Kidney epithelial cell (primary cell): ENCODE measurements at regions not wholly inside any gene's neighbourhood (a gene's known extent, or its start where the extent isn't known, plus 50 kb on each side); places are given as distances from the start of the nearest gene placed in this dataset.

ENCODE experiments used
- DNase-seq: peaks from one replicate; pipeline ENCODE4 v3.0.0-alpha.2; 2010; ENCODE audit warnings: low read depth
- H3K27me3 ChIP-seq: 2 replicates; pipeline ENCODE4 v1.6.0; 2011; ENCODE audit warnings: low read length; ENCODE audit not compliant: control insufficient read depth, insufficient read depth
- H3K36me3 ChIP-seq: 2 replicates; pipeline ENCODE4 v1.5.1; 2011; ENCODE audit warnings: low read length; ENCODE audit not compliant: control insufficient read depth, insufficient read depth
- H3K4me3 ChIP-seq: 2 replicates; pipeline ENCODE4 v1.5.1; 2011; ENCODE audit warnings: low read depth, mild to moderate bottlenecking, control low read depth, low read length
- CTCF ChIP-seq: IDR thresholded peaks from 2 replicates; pipeline ENCODE4 v1.5.1; 2011; ENCODE audit warnings: mild to moderate bottlenecking, moderate library complexity, low read length, control low read depth, inconsistent platforms; ENCODE audit not compliant: insufficient read depth, poor library complexity, severe bottlenecking

DNA sequence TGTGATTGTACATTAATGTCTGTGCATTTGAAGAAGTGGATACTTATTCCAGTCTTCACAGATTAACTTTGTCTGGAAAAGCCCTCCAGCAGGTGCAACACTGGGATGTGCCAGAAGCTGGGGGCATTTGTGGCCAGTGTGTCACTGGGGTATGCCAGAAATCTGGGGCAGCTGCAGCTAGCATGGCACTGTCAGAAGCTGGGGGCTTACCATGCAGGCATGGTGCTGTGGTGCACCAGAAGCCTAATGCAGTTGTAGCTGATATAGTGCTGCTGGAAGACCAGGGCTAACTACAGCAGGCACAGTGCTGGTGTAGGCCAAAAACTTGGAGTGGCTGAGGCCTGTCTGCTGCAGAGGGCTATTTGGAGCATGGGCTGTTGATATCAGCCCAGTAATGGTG, 270.1 kb downstream of the STK31 start:
- DNase-seq: no peak
- Histone ChIP-seq H3K4me3 (no peak overlapping the region), H3K36me3 (no peaks in the 10 kb centered on the region), H3K27me3 (no peaks in the 10 kb centered on the region)
- TF ChIP-seq CTCF: no peak

DNA sequence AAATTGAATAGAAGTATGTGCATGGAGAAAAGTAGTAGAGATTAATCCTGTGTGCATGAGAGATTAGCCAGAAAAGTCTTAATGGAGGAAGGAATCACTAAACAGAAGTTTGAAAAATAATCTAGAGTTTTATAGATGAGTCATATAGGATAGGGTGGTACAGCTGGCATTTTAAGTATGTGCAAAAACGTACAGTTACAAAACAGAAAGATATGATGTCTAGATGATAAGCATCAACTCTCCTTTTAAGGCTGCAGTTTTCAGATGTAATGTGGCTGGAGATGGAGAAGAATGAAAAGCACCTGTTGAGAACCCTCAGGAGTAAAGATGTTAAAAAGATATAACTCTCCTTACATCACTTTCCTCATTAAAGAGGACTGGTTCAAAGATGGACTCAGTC, 271.3 kb downstream of the STK31 start:
- H3K4me3 ChIP-seq: no peak overlapping the region
- H3K36me3 ChIP-seq: no peaks in the 10 kb centered on the region
- H3K27me3 ChIP-seq: no peaks in the 10 kb centered on the region
- no peak for TF ChIP-seq CTCF
- DNase-seq: no peak

GRCh38 chr7:23981758-23982157, 271.7 kb downstream of the STK31 start:
- no peak for TF ChIP-seq CTCF
- Histone ChIP-seq H3K36me3 (no peaks in the 10 kb centered on the region), H3K4me3 (no peak overlapping the region), H3K27me3 (no peaks in the 10 kb centered on the region)
- no peak for DNase-seq

DNA sequence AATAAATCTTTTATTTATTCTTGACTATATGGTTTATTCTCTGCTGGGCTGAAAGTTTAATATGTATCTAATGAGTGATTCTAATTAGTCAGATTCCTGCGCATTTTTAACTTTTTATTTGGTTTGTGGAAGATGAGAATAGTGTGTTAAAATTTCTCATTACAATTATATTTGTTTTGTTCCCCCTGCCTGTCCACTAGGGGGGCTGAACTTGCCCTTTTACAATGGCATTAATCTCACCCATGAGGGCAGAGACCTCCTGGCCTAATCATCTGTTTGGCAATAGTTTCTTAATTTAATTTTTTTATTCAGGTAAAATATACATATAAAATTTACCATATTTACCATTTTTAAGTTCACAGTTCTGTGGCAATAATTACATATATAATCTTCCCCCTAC, 278.5 kb upstream of the NPY start:
- no peak for DNase-seq
- TF ChIP-seq CTCF: peak; percentile 17
- Histone ChIP-seq H3K4me3 (no peak overlapping the region), H3K27me3 (no peaks in the 10 kb centered on the region), H3K36me3 (no peaks in the 10 kb centered on the region)

DNA sequence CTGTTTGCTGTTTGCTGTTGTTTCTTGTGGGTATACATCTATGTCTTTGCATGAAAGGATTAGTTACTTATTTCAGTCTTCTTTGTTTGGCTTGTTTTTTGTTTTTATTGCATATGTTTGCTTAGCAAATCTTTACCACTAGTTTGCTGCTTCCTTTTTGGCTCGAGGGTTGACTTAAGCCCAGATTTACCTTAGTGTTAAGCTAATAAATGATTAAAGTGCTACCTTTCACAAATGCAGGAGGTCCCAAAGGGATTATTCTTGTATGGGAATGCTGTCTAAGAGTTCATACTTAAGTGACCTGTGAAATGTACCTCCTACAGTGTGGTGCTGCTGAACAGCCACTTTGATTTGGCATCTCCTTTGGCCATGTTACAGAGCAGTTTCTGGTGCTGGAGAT, 273.5 kb upstream of the NPY start:
- TF ChIP-seq CTCF: no peak
- no peak overlapping the region for H3K4me3 ChIP-seq
- no peak for DNase-seq
- H3K27me3 ChIP-seq: no peaks in the 10 kb centered on the region
- H3K36me3 ChIP-seq: no peaks in the 10 kb centered on the region

DNA sequence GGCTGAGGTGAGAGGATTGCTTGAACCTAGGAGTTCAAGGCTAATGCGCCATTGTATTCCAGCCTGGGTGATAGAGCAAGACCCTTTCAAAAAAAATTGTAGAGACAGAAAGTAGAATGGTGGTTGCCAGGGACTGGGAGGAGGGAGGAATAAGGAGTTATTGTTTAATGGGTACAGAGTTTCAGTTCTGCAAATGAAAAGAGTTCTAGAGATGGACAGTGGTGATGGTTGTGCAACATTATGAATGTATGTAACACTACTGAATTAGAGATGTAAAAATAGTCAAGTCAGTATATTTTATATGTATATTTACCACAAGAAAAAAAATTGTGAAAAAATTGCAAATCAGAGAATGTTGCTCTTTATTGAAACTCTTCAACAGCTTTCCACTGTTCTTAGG, 266.5 kb upstream of the NPY start:
- TF ChIP-seq CTCF: no peak
- no peak for DNase-seq
- no peak overlapping the region for H3K4me3 ChIP-seq
- no peaks in the 10 kb centered on the region for H3K36me3 ChIP-seq
- H3K27me3 ChIP-seq: no peaks in the 10 kb centered on the region
